Neural cell (in vitro differentiated cells): ENCODE measurements at regions not wholly inside any gene's neighbourhood (a gene's known extent, or its start where the extent isn't known, plus 50 kb on each side); places are given as distances from the start of the nearest gene placed in this dataset.

Experiments
- H2AFZ ChIP-seq: fragments of 200-600, 300-800 bp; sonication (generic), shearing (Covaris generic); 2 replicates; pipeline ENCODE4 v1.6.0; 2014; ENCODE audit warnings: low read depth, mild to moderate bottlenecking, antibody characterized with exemption, low read length, moderate library complexity
- H3F3A ChIP-seq: fragments of 200-600 bp; shearing (Covaris generic); 2 replicates; pipeline ENCODE4 v1.6.1; 2016; ENCODE audit warnings: mild to moderate bottlenecking, moderate library complexity, mixed read lengths, antibody characterized with exemption, low read length; ENCODE audit not compliant: insufficient read depth, poor library complexity, severe bottlenecking
- H3K27ac ChIP-seq: fragments of 200-600, 300-800 bp; sonication (generic), shearing (Covaris generic); 2 replicates; pipeline ENCODE4 v1.5.1; 2014; ENCODE audit warnings: mild to moderate bottlenecking, low read length, moderate library complexity
- H3K27me3 ChIP-seq: fragments of 300-800, 200-600 bp; sonication (generic), shearing (Covaris generic); 2 replicates; pipeline ENCODE4 v1.6.0; 2014; ENCODE audit warnings: mild to moderate bottlenecking, low read depth, low read length, moderate library complexity; ENCODE audit not compliant: insufficient read depth
- H3K36me3 ChIP-seq: fragments of 300-800, 200-600 bp; sonication (generic), shearing (Covaris generic); 2 replicates; pipeline ENCODE4 v1.5.1; 2014; ENCODE audit warnings: mild to moderate bottlenecking, antibody characterized with exemption, low read length, moderate library complexity; ENCODE audit not compliant: insufficient read depth
- H3K4me2 ChIP-seq: fragments of 300-800, 200-600 bp; sonication (generic), shearing (Covaris generic); 2 replicates; pipeline ENCODE4 v1.6.0; 2014; ENCODE audit warnings: mild to moderate bottlenecking, low read length
- H3K4me3 ChIP-seq: fragments of 300-800, 200-600 bp; sonication (generic), shearing (Covaris generic); 2 replicates; pipeline ENCODE4 v1.5.1; 2014; ENCODE audit warnings: mild to moderate bottlenecking, low read length, moderate library complexity
- H3K79me2 ChIP-seq: fragments of 200-600 bp; shearing (Covaris generic); replicated peaks from 2 replicates; pipeline ENCODE4 v1.6.0; 2014; ENCODE audit warnings: mild to moderate bottlenecking, low read length, moderate library complexity; ENCODE audit not compliant: insufficient read depth
- H3K9ac ChIP-seq: fragments of 300-800, 200-600 bp; sonication (generic), shearing (Covaris generic); 2 replicates; pipeline ENCODE4 v1.6.1; 2016; ENCODE audit warnings: mild to moderate bottlenecking, low read length, mixed read lengths
- H3K9me2 ChIP-seq: fragments of 200-600 bp; shearing (Covaris generic); 2 replicates; pipeline ENCODE4 v1.6.1; 2016; ENCODE audit warnings: mild to moderate bottlenecking, low read length, mixed read lengths; ENCODE audit not compliant: insufficient read depth
- H3K9me3 ChIP-seq: fragments of 200-600, 300-800 bp; sonication (generic), shearing (Covaris generic); 2 replicates; pipeline ENCODE4 v1.6.1; 2016; ENCODE audit warnings: mild to moderate bottlenecking, mixed run types, low read length, moderate library complexity, mixed read lengths
- H4K20me1 ChIP-seq: fragments of 200-600 bp; shearing (Covaris generic); 2 replicates; pipeline ENCODE4 v1.6.1; 2016; ENCODE audit warnings: mild to moderate bottlenecking, mixed run types; ENCODE audit not compliant: insufficient read depth
- EP300 ChIP-seq: fragments of 450-650 bp; conservative IDR thresholded peaks from 2 replicates; pipeline ENCODE4 v1.6.1; 2014; ENCODE audit warnings: antibody characterized with exemption, mild to moderate bottlenecking, moderate library complexity; ENCODE audit not compliant: poor library complexity, severe bottlenecking
- EZH2 ChIP-seq: fragments of 200-600, 300-800 bp; shearing (Covaris generic), sonication (generic); IDR thresholded peaks from 2 replicates; pipeline ENCODE4 v1.6.1; 2014; ENCODE audit warnings: antibody characterized with exemption, low read length, borderline replicate concordance, mild to moderate bottlenecking; ENCODE audit not compliant: insufficient read depth, poor library complexity, severe bottlenecking
- MXI1 ChIP-seq: fragments of 450-650 bp; conservative IDR thresholded peaks from 2 replicates; pipeline ENCODE4 v1.6.1; 2014; ENCODE audit warnings: antibody characterized with exemption, mild to moderate bottlenecking; ENCODE audit not compliant: poor library complexity, severe bottlenecking
- POLR2AphosphoS5 ChIP-seq: IDR thresholded peaks from 2 replicates; pipeline ENCODE4 v1.6.1; 2012
- RAD21 ChIP-seq: fragments of 450-650 bp; conservative IDR thresholded peaks from 2 replicates; pipeline ENCODE4 v1.6.1; 2014; ENCODE audit warnings: antibody characterized with exemption, mild to moderate bottlenecking, moderate library complexity
- SMC3 ChIP-seq: fragments of 450-650 bp; conservative IDR thresholded peaks from 2 replicates; pipeline ENCODE4 v1.6.1; 2014; ENCODE audit warnings: antibody characterized with exemption, mild to moderate bottlenecking, moderate library complexity; ENCODE audit not compliant: poor library complexity
- TAF1 ChIP-seq: IDR thresholded peaks from 2 replicates; pipeline ENCODE4 v1.6.1; 2012; ENCODE audit warnings: low read depth
- TF ChIP-seq, protein P1 (sequence below): fragments of 450-650 bp; IDR thresholded peaks from 2 replicates; pipeline ENCODE4 v1.5.1; 2014; ENCODE audit warnings: antibody characterized with exemption, mild to moderate bottlenecking, moderate library complexity; ENCODE audit not compliant: poor library complexity, severe bottlenecking
- TF ChIP-seq, protein P2 (sequence below): IDR thresholded peaks from 2 replicates; pipeline ENCODE4 v1.6.1; 2012; ENCODE audit warnings: borderline replicate concordance

DNA sequence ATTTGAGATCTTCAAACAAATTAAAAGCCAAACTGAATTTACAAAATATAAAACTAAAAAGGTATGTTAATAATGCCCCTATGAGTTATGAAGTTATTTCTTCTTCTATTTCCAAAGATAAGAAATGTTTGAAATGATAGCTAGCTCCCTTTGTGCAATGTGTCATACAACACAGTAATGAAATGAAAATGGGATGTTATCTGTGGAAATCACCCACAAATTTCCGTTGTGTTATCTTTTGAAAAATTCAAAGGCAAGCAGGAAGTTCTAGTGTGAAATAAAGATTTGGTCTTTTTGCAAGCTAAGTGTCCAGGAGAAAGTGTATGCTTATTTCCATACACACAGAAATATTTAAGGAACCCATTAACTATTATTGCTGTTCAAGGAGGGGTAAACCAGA lies 375.3 kb upstream of the PRR16 start:
- no peak overlapping the region for H3K27ac ChIP-seq
- no peak overlapping the region for H3K4me2 ChIP-seq
- no peaks in the 10 kb centered on the region for H4K20me1 ChIP-seq
- no peaks in the 10 kb centered on the region for H3K9me3 ChIP-seq
- H3F3A ChIP-seq = no peaks in the 10 kb centered on the region
- no peak overlapping the region for H3K4me3 ChIP-seq
- H3K9ac ChIP-seq = no peak overlapping the region
- no peaks in the 10 kb centered on the region for H3K9me2 ChIP-seq
- no peaks in the 10 kb centered on the region for H3K27me3 ChIP-seq
- no peaks in the 10 kb centered on the region for H3K36me3 ChIP-seq
- no peak for TF ChIP-seq TAF1
- no peak for TF ChIP-seq EZH2
- TF ChIP-seq RAD21 = no peak
- no peak for TF ChIP-seq SMC3
- TF ChIP-seq, protein P1, sequence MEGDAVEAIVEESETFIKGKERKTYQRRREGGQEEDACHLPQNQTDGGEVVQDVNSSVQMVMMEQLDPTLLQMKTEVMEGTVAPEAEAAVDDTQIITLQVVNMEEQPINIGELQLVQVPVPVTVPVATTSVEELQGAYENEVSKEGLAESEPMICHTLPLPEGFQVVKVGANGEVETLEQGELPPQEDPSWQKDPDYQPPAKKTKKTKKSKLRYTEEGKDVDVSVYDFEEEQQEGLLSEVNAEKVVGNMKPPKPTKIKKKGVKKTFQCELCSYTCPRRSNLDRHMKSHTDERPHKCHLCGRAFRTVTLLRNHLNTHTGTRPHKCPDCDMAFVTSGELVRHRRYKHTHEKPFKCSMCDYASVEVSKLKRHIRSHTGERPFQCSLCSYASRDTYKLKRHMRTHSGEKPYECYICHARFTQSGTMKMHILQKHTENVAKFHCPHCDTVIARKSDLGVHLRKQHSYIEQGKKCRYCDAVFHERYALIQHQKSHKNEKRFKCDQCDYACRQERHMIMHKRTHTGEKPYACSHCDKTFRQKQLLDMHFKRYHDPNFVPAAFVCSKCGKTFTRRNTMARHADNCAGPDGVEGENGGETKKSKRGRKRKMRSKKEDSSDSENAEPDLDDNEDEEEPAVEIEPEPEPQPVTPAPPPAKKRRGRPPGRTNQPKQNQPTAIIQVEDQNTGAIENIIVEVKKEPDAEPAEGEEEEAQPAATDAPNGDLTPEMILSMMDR = no peak
- TF ChIP-seq MXI1 = no peak
- no peak for TF ChIP-seq POLR2AphosphoS5
- TF ChIP-seq, protein P2, sequence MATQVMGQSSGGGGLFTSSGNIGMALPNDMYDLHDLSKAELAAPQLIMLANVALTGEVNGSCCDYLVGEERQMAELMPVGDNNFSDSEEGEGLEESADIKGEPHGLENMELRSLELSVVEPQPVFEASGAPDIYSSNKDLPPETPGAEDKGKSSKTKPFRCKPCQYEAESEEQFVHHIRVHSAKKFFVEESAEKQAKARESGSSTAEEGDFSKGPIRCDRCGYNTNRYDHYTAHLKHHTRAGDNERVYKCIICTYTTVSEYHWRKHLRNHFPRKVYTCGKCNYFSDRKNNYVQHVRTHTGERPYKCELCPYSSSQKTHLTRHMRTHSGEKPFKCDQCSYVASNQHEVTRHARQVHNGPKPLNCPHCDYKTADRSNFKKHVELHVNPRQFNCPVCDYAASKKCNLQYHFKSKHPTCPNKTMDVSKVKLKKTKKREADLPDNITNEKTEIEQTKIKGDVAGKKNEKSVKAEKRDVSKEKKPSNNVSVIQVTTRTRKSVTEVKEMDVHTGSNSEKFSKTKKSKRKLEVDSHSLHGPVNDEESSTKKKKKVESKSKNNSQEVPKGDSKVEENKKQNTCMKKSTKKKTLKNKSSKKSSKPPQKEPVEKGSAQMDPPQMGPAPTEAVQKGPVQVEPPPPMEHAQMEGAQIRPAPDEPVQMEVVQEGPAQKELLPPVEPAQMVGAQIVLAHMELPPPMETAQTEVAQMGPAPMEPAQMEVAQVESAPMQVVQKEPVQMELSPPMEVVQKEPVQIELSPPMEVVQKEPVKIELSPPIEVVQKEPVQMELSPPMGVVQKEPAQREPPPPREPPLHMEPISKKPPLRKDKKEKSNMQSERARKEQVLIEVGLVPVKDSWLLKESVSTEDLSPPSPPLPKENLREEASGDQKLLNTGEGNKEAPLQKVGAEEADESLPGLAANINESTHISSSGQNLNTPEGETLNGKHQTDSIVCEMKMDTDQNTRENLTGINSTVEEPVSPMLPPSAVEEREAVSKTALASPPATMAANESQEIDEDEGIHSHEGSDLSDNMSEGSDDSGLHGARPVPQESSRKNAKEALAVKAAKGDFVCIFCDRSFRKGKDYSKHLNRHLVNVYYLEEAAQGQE = no peak
- TF ChIP-seq EP300 = no peak
- no peak overlapping the region for H2AFZ ChIP-seq
- no peaks in the 10 kb centered on the region for H3K79me2 ChIP-seq

DNA sequence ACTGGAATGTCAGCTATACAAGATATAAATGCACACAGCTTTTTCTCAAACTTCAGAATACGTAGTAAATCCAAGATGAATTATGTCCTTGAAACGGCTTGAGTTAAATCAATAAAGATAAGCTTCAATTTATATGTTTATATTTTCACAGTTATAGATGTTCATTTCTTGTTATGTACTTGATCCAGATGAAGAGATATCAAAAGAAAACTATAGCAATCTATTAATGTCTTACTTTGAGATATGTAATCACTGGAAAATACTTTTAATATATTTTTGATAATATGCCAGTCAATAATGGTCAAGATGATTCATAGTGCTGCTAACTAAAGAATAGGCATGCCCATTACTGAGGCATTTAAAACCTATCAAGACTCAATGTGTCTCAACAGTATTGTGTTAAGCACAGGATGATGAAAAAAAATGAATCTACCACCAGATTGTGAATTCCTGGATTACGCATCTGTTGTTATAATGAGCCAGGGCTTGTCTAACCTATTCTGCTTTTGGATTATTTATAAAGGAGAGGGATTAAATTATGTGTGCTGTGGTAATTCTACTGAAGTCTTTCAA lies 372.6 kb upstream of the PRR16 start:
- Histone ChIP-seq H3F3A (no peaks in the 10 kb centered on the region), H3K9ac (no peak overlapping the region), H3K36me3 (no peaks in the 10 kb centered on the region), H3K27ac (no peak overlapping the region), H3K4me3 (no peak overlapping the region), H3K4me2 (no peak overlapping the region), H4K20me1 (no peaks in the 10 kb centered on the region), H3K79me2 (no peaks in the 10 kb centered on the region), H2AFZ (no peak overlapping the region), H3K27me3 (no peaks in the 10 kb centered on the region), H3K9me2 (no peaks in the 10 kb centered on the region), H3K9me3 (no peaks in the 10 kb centered on the region)
- no peak for TF ChIP-seq EZH2
- TF ChIP-seq POLR2AphosphoS5 = no peak
- no peak for TF ChIP-seq RAD21
- TF ChIP-seq TAF1 = no peak
- TF ChIP-seq SMC3 = no peak
- TF ChIP-seq, protein P1 = no peak
- TF ChIP-seq, protein P2 = no peak
- no peak for TF ChIP-seq EP300
- no peak for TF ChIP-seq MXI1
